Keratinocyte (primary cell): ENCODE measurements at regions not wholly inside any gene's neighbourhood (a gene's known extent, or its start where the extent isn't known, plus 50 kb on each side); places are given as distances from the start of the nearest gene placed in this dataset.

Source experiments
- CTCF ChIP-seq, 3 experiments: IDR thresholded peaks in 1 of 3; conservative IDR thresholded peaks in 1 of 3; optimal IDR thresholded peaks in 1 of 3; 2 replicates in 2 of 3; 3 replicates in 1 of 3; pipeline versions ENCODE3 to v1.5.1; 2011; ENCODE audit warnings: low read length in 3 of 3, mild to moderate bottlenecking in 3 of 3, moderate library complexity in 2 of 3, control low read depth in 1 of 3, inconsistent platforms in 1 of 3; ENCODE audit not compliant: insufficient read depth in 2 of 3; ENCODE audit errors: extremely low read depth in 1 of 3
- EZH2 ChIP-seq: IDR thresholded peaks from one replicate; pipeline ENCODE4 v1.6.1; 2012; ENCODE audit warnings: inconsistent platforms, mild to moderate bottlenecking, low read length, moderate library complexity

- no peak for TF ChIP-seq CTCF (optimal IDR thresholded peaks at IDR 0.05 in 1 of 3, IDR thresholded peaks at IDR 0.05 in 1 of 3, conservative IDR thresholded peaks at IDR 0.05 in 1 of 3; ENCODE audit: extremely low read depth in 1 of 3, insufficient read depth in 2 of 3, low read length in 3 of 3)
- TF ChIP-seq EZH2, result no peak
Measured at GRCh38 chr2:76157531-76157930, 446.8 kb upstream of the GCFC2 start.
